Kidney epithelial cell (primary cell): ENCODE measurements at regions not wholly inside any gene's neighbourhood (a gene's known extent, or its start where the extent isn't known, plus 50 kb on each side); places are given as distances from the start of the nearest gene placed in this dataset.

Source experiments
- DNase-seq: peaks from one replicate; pipeline ENCODE4 v3.0.0-alpha.2; 2010; ENCODE audit warnings: low read depth
- H3K27me3 ChIP-seq: 2 replicates; pipeline ENCODE4 v1.6.0; 2011; ENCODE audit warnings: low read length; ENCODE audit not compliant: control insufficient read depth, insufficient read depth
- H3K36me3 ChIP-seq: 2 replicates; pipeline ENCODE4 v1.5.1; 2011; ENCODE audit warnings: low read length; ENCODE audit not compliant: control insufficient read depth, insufficient read depth
- H3K4me3 ChIP-seq: 2 replicates; pipeline ENCODE4 v1.5.1; 2011; ENCODE audit warnings: low read depth, mild to moderate bottlenecking, control low read depth, low read length
- CTCF ChIP-seq: IDR thresholded peaks from 2 replicates; pipeline ENCODE4 v1.5.1; 2011; ENCODE audit warnings: mild to moderate bottlenecking, moderate library complexity, low read length, control low read depth, inconsistent platforms; ENCODE audit not compliant: insufficient read depth, poor library complexity, severe bottlenecking

DNA sequence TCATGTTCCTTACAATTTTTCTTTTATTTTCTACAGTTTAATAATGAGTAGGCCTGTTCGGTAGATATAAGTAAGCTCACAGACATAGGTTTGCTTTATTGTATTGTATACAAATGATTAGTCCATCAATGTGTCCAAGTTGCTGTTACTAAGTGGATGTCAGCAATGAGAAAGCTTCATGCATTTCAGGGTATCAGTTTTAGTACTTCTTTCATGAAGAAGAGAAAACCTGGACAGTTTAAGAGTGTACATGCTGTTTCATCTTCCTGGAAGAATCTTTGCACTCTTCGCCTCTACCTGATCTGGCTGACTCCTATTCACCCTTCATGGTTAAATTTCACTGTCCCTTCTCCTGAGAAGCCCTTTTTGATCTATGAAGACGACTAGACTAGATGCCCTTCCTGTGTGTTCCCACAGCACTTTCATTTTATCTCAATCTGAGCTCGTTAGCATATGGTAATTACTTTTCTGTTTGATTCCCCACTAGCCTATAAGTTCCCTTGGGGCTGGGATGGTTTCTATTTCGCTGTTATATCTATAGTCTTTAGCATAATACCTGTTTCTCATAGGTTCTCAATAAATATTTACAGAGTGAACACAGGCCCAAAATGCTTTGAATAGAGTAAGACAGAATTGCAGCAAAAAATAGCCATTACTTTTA, 70.7 kb downstream of the CETN3 start:
- DNase-seq, result no peak
- TF ChIP-seq CTCF, result no peak
- Histone ChIP-seq H3K27me3 (no peaks in the 10 kb centered on the region), H3K36me3 (no peaks in the 10 kb centered on the region), H3K4me3 (no peak overlapping the region)

GRCh38 chr5:90337449-90338052, 72.0 kb downstream of the CETN3 start:
- no peak for TF ChIP-seq CTCF
- no peak for DNase-seq
- no peaks in the 10 kb centered on the region for H3K27me3 ChIP-seq
- H3K36me3 ChIP-seq, result no peaks in the 10 kb centered on the region
- H3K4me3 ChIP-seq, result no peak overlapping the region

DNA sequence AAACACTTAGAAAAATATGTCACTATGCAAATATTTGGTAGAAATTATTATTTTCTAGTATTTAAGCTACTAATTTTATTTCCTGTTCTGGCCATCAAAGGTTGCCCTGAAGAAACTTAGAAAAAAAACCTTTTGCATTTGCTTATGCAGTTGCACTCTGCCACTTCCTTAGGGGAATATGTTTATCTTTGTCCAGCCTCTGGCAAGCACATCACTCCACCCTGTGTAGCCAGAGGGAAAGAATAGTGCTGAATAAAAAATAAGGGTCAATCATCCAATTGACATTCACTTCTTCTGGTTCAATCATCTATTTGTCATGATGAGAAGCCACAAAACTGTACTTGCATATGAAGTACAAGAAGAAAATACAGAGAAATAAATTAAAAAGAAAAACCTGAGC, 72.8 kb downstream of the CETN3 start:
- Histone ChIP-seq H3K4me3 (no peak overlapping the region), H3K27me3 (no peaks in the 10 kb centered on the region), H3K36me3 (no peaks in the 10 kb centered on the region)
- DNase-seq, result no peak
- TF ChIP-seq CTCF, result no peak

GRCh38 chr5:90334741-90335140, 74.8 kb downstream of the CETN3 start:
- DNase-seq, result no peak
- H3K27me3 ChIP-seq, result no peaks in the 10 kb centered on the region
- H3K36me3 ChIP-seq, result no peaks in the 10 kb centered on the region
- TF ChIP-seq CTCF, result no peak
- no peak overlapping the region for H3K4me3 ChIP-seq

DNA sequence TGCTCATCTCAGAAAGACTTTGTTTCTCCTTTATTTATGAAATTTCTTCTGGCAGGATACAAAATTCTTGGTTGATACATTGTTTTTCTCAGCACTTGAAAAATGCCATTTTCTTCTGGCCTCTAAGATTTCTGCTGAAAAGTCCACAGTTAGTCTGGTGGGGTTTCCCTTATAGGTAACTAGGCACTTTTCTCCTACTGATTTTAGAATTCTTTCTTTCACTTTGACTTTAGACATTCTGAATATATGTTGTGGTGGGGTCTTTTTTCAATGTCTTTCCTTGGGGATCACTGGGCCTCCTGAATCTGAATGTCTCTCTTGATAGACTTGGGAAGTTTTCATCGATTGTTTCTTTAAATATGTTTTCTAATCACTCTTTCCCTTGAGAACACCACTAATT, 79.6 kb downstream of the CETN3 start:
- Histone ChIP-seq H3K36me3 (no peaks in the 10 kb centered on the region), H3K27me3 (no peaks in the 10 kb centered on the region), H3K4me3 (no peak overlapping the region)
- no peak for TF ChIP-seq CTCF
- DNase-seq, result no peak

DNA sequence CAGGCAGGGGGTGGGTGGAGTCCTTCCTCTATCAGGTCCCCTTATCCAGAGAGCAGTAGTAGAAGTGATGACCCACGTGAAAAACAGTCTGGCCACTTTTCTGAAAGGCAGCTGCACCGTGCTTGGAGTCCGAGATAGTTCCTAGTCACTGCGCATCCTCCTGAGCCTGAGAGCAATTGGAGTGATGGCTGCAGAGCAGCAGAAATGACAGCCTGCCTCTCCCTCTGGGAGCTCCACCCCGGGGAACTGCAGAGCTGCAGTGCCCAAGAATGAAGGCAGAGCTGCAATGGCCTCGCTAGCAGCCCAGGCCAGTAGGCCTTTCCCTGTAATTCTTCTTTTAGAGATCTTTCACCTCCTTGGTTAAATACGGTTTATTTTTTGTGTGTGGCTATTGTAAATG, 82.6 kb downstream of the CETN3 start:
- no peaks in the 10 kb centered on the region for H3K36me3 ChIP-seq
- H3K4me3 ChIP-seq, result no peak overlapping the region
- TF ChIP-seq CTCF, result no peak
- no peak for DNase-seq
- no peaks in the 10 kb centered on the region for H3K27me3 ChIP-seq
